ENCODE measurements at regions not wholly inside any gene's neighbourhood (a gene's known extent, or its start where the extent isn't known, plus 50 kb on each side); places are given as distances from the start of the nearest gene placed in this dataset.

GRCh38 chr3:31341130-31341529 lies 191.6 kb upstream of the STT3B start:
- no peak for DNase-seq (ENCODE audit: low read depth, low spot score)

- no peak for DNase-seq (ENCODE audit: low read depth, low spot score)
These were observed 189.7 kb upstream of the STT3B start for GRCh38 chr3:31343075-31343474.

- no peak for DNase-seq (ENCODE audit: low read depth, low spot score)
These were observed 187.1 kb upstream of the STT3B start for GRCh38 chr3:31345581-31345980.

- no peak for DNase-seq (ENCODE audit: low read depth, low spot score)
These were observed 186.2 kb upstream of the STT3B start for GRCh38 chr3:31346542-31346979.

- no peak for DNase-seq (ENCODE audit: low read depth, low spot score)
These were observed 183.6 kb upstream of the STT3B start for GRCh38 chr3:31349001-31349748.

GRCh38 chr3:31350307-31350706 lies 182.4 kb upstream of the STT3B start:
- no peak for DNase-seq (ENCODE audit: low read depth, low spot score)

- DNase-seq (ENCODE audit: low read depth, low spot score): no peak
These were observed 180.4 kb upstream of the STT3B start for GRCh38 chr3:31352331-31352730.

- no peak for DNase-seq (ENCODE audit: low read depth, low spot score)
These were observed 179.6 kb upstream of the STT3B start for GRCh38 chr3:31353166-31353565.

- DNase-seq (ENCODE audit: low read depth, low spot score): no peak
These were observed 178.4 kb upstream of the STT3B start for GRCh38 chr3:31354373-31354772.

GRCh38 chr3:31355807-31356206 lies 176.9 kb upstream of the STT3B start:
- DNase-seq (ENCODE audit: low read depth, low spot score): no peak

- no peak for DNase-seq (ENCODE audit: low read depth, low spot score)
These were observed 175.8 kb upstream of the STT3B start for GRCh38 chr3:31356941-31357340.

- DNase-seq (ENCODE audit: low read depth, low spot score): no peak
These were observed 175.3 kb upstream of the STT3B start for GRCh38 chr3:31357451-31357850.

- no peak for DNase-seq (ENCODE audit: low read depth, low spot score)
These were observed 174.2 kb upstream of the STT3B start for GRCh38 chr3:31358473-31359070.

GRCh38 chr3:31361371-31362273 lies 171.1 kb upstream of the STT3B start:
- no peak for DNase-seq (ENCODE audit: low read depth, low spot score)

GRCh38 chr3:31364188-31364587 lies 168.5 kb upstream of the STT3B start:
- DNase-seq (ENCODE audit: low read depth, low spot score): no peak

GRCh38 chr3:31364711-31365110 lies 168.0 kb upstream of the STT3B start:
- no peak for DNase-seq (ENCODE audit: low read depth, low spot score)

- DNase-seq (ENCODE audit: low read depth, low spot score): no peak
These were observed 165.2 kb upstream of the STT3B start for GRCh38 chr3:31367518-31367917.

- DNase-seq (ENCODE audit: low read depth, low spot score): no peak
These were observed 162.9 kb upstream of the STT3B start for GRCh38 chr3:31369637-31370379.

GRCh38 chr3:31370380-31370666 lies 162.4 kb upstream of the STT3B start:
- no peak for DNase-seq (ENCODE audit: low read depth, low spot score)

- no peak for DNase-seq (ENCODE audit: low read depth, low spot score)
These were observed 162.0 kb upstream of the STT3B start for GRCh38 chr3:31370681-31371080.

GRCh38 chr3:31371484-31372177 lies 161.1 kb upstream of the STT3B start:
- DNase-seq (ENCODE audit: low read depth, low spot score): no peak
